Uterus (tissue), 3 donors: ENCODE measurements at regions not wholly inside any gene's neighbourhood (a gene's known extent, or its start where the extent isn't known, plus 50 kb on each side); places are given as distances from the start of the nearest gene placed in this dataset.

Source experiments
- DNase-seq, 2 donors: peaks; one replicate each; pipeline ENCODE4 v3.0.0-alpha.2; 2019 to 2020
- H3K27ac ChIP-seq, 2 donors: fragments of 200-600 bp; sonication (generic); 1 replicate in 1 of 2; 2 replicates in 1 of 2; pipeline ENCODE4 v1.5.1; 2016 to 2018
- H3K27me3 ChIP-seq, 2 donors: fragments of 200-600 bp; sonication (generic); one replicate each; pipeline ENCODE4 v1.5.1; 2018 to 2019; ENCODE audit warnings: control low read depth in 1 of 2
- H3K36me3 ChIP-seq, 2 donors: fragments of 200-600 bp; sonication (generic); one replicate each; pipeline ENCODE4 v1.5.1; 2019; ENCODE audit warnings: control low read depth in 1 of 2
- H3K4me1 ChIP-seq, 2 donors: fragments of 200-600 bp; sonication (generic); one replicate each; pipeline ENCODE4 v1.5.1; 2018 to 2019; ENCODE audit warnings: control low read depth in 1 of 2
- H3K4me3 ChIP-seq, 2 donors: fragments of 200-600 bp; sonication (generic); 1 replicate in 1 of 2; 2 replicates in 1 of 2; pipeline ENCODE4 v1.5.1; 2018 to 2019; ENCODE audit warnings: mild to moderate bottlenecking in 1 of 2
- H3K9me3 ChIP-seq, 2 donors: fragments of 200-600 bp; sonication (generic); one replicate each; pipeline ENCODE4 v1.5.1; 2019; ENCODE audit warnings: control low read depth in 1 of 2
- CTCF ChIP-seq, 4 experiments: fragments of 200-600 bp in 2 of 4; fragments of 450-650 bp in 2 of 4; sonication (generic) in 2 of 4; IDR thresholded peaks; one replicate each; pipeline ENCODE4 v1.5.1; 2016 to 2019; ENCODE audit warnings: antibody characterized with exemption in 4 of 4, mild to moderate bottlenecking in 2 of 4, moderate library complexity in 1 of 4
- POLR2A ChIP-seq, 2 donors: fragments of 450-650 bp; IDR thresholded peaks; one replicate each; pipeline ENCODE4 v1.6.1; 2016; ENCODE audit warnings: antibody characterized with exemption in 2 of 2, mild to moderate bottlenecking in 1 of 2, moderate library complexity in 1 of 2
- intact Hi-C: fragments of 100-400 bp; cut with DNase I; formaldehyde crosslinking; loops from one replicate; pipeline ENCODE4 v1.15.1; 2023; ENCODE audit warnings: low total_unique reads
- donor health status: DM: yes; HTN: yes; CAD: no.

GRCh38 chr20:50387218-50387995 lies 122.8 kb upstream of the PTPN1 start:
- H3K36me3 ChIP-seq: no peaks in the 10 kb centered on the region
- no peak overlapping the region for H3K27ac ChIP-seq
- no peak for TF ChIP-seq CTCF (IDR thresholded peaks at IDR 0.05)
- TF ChIP-seq POLR2A (IDR thresholded peaks at IDR 0.05): no peak
- no peaks in the 10 kb centered on the region for H3K4me1 ChIP-seq
- DNase-seq: no peak
- no peak overlapping the region for H3K4me3 ChIP-seq
- no peaks in the 10 kb centered on the region for H3K27me3 ChIP-seq
- H3K9me3 ChIP-seq: no peaks in the 10 kb centered on the region
- intact Hi-C loops: no loop called here

GRCh38 chr20:50387996-50388332 lies 122.2 kb upstream of the PTPN1 start:
- intact Hi-C loops: no loop called here
- Histone ChIP-seq H3K4me1 (no peaks in the 10 kb centered on the region), H3K36me3 (no peaks in the 10 kb centered on the region), H3K27ac (no peak overlapping the region), H3K27me3 (no peaks in the 10 kb centered on the region), H3K9me3 (no peaks in the 10 kb centered on the region), H3K4me3 (no peak overlapping the region)
- TF ChIP-seq CTCF (IDR thresholded peaks at IDR 0.05) (no peak), POLR2A (IDR thresholded peaks at IDR 0.05) (no peak)
- no peak for DNase-seq

- no peaks in the 10 kb centered on the region for H3K4me1 ChIP-seq
- no peaks in the 10 kb centered on the region for H3K36me3 ChIP-seq
- DNase-seq: no peak
- no peak for TF ChIP-seq CTCF (IDR thresholded peaks at IDR 0.05)
- TF ChIP-seq POLR2A (IDR thresholded peaks at IDR 0.05): no peak
- H3K9me3 ChIP-seq: no peaks in the 10 kb centered on the region
- intact Hi-C loops: no loop called here
- no peaks in the 10 kb centered on the region for H3K27me3 ChIP-seq
- no peak overlapping the region for H3K4me3 ChIP-seq
- no peak overlapping the region for H3K27ac ChIP-seq
These were observed 121.3 kb upstream of the PTPN1 start for GRCh38 chr20:50388733-50389437.

- DNase-seq: no peak
- TF ChIP-seq CTCF (IDR thresholded peaks at IDR 0.05): no peak
- TF ChIP-seq POLR2A (IDR thresholded peaks at IDR 0.05): no peak
- Histone ChIP-seq H3K27me3 (no peaks in the 10 kb centered on the region), H3K4me1 (no peaks in the 10 kb centered on the region), H3K36me3 (no peaks in the 10 kb centered on the region), H3K4me3 (no peak overlapping the region), H3K27ac (peak overlapping the region in 1 of 2 donors; percentile 3), H3K9me3 (no peaks in the 10 kb centered on the region)
- intact Hi-C loops: no loop called here
These were observed 120.8 kb upstream of the PTPN1 start for GRCh38 chr20:50389438-50389807.
